Osteoblast (primary cell): ENCODE measurements at regions not wholly inside any gene's neighbourhood (a gene's known extent, or its start where the extent isn't known, plus 50 kb on each side); places are given as distances from the start of the nearest gene placed in this dataset.

ENCODE experiments used
- DNase-seq: peaks from one replicate; pipeline ENCODE4 v3.0.0; 2011; ENCODE audit warnings: low spot score, mixed read lengths; ENCODE audit not compliant: insufficient read length; ENCODE audit errors: missing footprints
- H2AFZ ChIP-seq: 2 replicates; pipeline ENCODE4 v1.6.0; 2011; ENCODE audit warnings: mild to moderate bottlenecking, low read length
- H3K27ac ChIP-seq: 2 replicates; pipeline ENCODE4 v1.5.1; 2011; ENCODE audit warnings: mild to moderate bottlenecking, low read depth, low read length, moderate library complexity
- H3K27me3 ChIP-seq: 2 replicates; pipeline ENCODE4 v1.6.0; 2012; ENCODE audit warnings: mild to moderate bottlenecking, control low read depth, inconsistent platforms, low read length, moderate library complexity; ENCODE audit not compliant: insufficient read depth
- H3K36me3 ChIP-seq: 2 replicates; pipeline ENCODE4 v1.5.1; 2011; ENCODE audit warnings: mild to moderate bottlenecking, low read length, control low read depth, moderate library complexity; ENCODE audit not compliant: insufficient read depth
- H3K4me1 ChIP-seq: 2 replicates; pipeline ENCODE4 v1.5.1; 2011; ENCODE audit warnings: mild to moderate bottlenecking, low read length, control low read depth, moderate library complexity; ENCODE audit not compliant: insufficient read depth
- H3K4me2 ChIP-seq: 2 replicates; pipeline ENCODE4 v1.6.0; 2011; ENCODE audit warnings: mild to moderate bottlenecking, low read length; ENCODE audit not compliant: insufficient read depth
- H3K4me3 ChIP-seq: fragments of 200-600 bp; sonication (generic); 3 replicates; pipeline ENCODE4 v1.5.1; 2012; ENCODE audit warnings: mild to moderate bottlenecking, low read length, inconsistent platforms; ENCODE audit not compliant: insufficient read depth
- H3K79me2 ChIP-seq: 2 replicates; pipeline ENCODE4 v1.6.0; 2012; ENCODE audit warnings: mild to moderate bottlenecking, low read length, control low read depth, inconsistent platforms; ENCODE audit not compliant: insufficient read depth
- H3K9me3 ChIP-seq: 2 replicates; pipeline ENCODE4 v1.5.1; 2011; ENCODE audit warnings: low read depth, low read length, control low read depth
- H4K20me1 ChIP-seq: 2 replicates; pipeline ENCODE4 v1.6.0; 2012; ENCODE audit warnings: mild to moderate bottlenecking, low read length, control low read depth; ENCODE audit not compliant: insufficient read depth
- TF ChIP-seq, protein P1 (sequence below): IDR thresholded peaks from 2 replicates; pipeline ENCODE4 v1.5.1; 2011; ENCODE audit warnings: mild to moderate bottlenecking, low read depth, low read length, moderate library complexity; ENCODE audit errors: extremely low read depth

DNA sequence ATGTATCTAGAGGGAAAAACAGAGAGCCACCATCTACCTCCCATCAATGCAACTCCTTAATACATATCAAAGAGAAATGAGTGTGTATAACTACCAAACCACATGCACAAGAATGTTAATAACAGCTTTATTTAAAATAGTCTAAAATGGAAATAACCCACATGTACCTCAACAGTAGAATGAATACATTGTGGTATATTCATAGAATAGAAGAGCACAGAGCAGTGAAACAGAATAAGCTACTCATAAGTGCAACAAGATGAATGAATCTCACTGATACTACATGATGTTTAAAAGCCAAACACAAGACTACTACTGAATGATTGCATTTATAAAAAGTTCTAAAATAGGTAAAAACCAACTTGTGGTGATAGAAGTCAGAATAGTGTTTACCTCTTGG, 232.5 kb downstream of the BTG1 start:
- H4K20me1 ChIP-seq, result no peaks in the 10 kb centered on the region
- no peaks in the 10 kb centered on the region for H3K9me3 ChIP-seq
- no peak overlapping the region for H2AFZ ChIP-seq
- TF ChIP-seq, protein P1, sequence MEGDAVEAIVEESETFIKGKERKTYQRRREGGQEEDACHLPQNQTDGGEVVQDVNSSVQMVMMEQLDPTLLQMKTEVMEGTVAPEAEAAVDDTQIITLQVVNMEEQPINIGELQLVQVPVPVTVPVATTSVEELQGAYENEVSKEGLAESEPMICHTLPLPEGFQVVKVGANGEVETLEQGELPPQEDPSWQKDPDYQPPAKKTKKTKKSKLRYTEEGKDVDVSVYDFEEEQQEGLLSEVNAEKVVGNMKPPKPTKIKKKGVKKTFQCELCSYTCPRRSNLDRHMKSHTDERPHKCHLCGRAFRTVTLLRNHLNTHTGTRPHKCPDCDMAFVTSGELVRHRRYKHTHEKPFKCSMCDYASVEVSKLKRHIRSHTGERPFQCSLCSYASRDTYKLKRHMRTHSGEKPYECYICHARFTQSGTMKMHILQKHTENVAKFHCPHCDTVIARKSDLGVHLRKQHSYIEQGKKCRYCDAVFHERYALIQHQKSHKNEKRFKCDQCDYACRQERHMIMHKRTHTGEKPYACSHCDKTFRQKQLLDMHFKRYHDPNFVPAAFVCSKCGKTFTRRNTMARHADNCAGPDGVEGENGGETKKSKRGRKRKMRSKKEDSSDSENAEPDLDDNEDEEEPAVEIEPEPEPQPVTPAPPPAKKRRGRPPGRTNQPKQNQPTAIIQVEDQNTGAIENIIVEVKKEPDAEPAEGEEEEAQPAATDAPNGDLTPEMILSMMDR, result no peak
- H3K4me3 ChIP-seq, result no peak overlapping the region
- no peaks in the 10 kb centered on the region for H3K36me3 ChIP-seq
- no peaks in the 10 kb centered on the region for H3K79me2 ChIP-seq
- H3K4me1 ChIP-seq, result no peaks in the 10 kb centered on the region
- H3K4me2 ChIP-seq, result no peak overlapping the region
- no peak for DNase-seq
- H3K27me3 ChIP-seq, result no peaks in the 10 kb centered on the region
- H3K27ac ChIP-seq, result no peak overlapping the region

DNA sequence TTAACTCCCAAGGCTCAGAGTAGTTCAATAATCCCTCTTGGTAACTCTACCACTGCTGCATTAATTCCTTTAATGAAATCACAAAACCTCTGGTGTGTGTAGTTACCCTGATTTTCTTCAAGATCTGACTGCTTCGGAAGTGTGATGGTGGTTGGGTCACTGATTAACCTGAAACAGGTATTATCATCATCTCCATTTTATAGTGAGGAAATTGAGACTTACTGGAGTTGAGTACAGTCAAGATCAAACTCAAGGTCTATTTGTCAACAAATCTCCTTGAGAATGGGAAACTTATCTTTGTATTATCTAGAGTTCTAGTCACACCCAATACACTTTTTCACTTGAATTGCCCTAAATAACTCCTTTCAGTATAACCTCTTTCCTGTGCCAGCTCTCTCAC, 233.5 kb downstream of the BTG1 start:
- H3K9me3 ChIP-seq, result no peaks in the 10 kb centered on the region
- no peak overlapping the region for H3K4me3 ChIP-seq
- H3K4me1 ChIP-seq, result no peaks in the 10 kb centered on the region
- H3K79me2 ChIP-seq, result no peaks in the 10 kb centered on the region
- no peaks in the 10 kb centered on the region for H4K20me1 ChIP-seq
- no peaks in the 10 kb centered on the region for H3K36me3 ChIP-seq
- no peak overlapping the region for H3K4me2 ChIP-seq
- no peak overlapping the region for H3K27ac ChIP-seq
- H3K27me3 ChIP-seq, result no peaks in the 10 kb centered on the region
- TF ChIP-seq, protein P1, result no peak
- no peak overlapping the region for H2AFZ ChIP-seq
- DNase-seq, result no peak

DNA sequence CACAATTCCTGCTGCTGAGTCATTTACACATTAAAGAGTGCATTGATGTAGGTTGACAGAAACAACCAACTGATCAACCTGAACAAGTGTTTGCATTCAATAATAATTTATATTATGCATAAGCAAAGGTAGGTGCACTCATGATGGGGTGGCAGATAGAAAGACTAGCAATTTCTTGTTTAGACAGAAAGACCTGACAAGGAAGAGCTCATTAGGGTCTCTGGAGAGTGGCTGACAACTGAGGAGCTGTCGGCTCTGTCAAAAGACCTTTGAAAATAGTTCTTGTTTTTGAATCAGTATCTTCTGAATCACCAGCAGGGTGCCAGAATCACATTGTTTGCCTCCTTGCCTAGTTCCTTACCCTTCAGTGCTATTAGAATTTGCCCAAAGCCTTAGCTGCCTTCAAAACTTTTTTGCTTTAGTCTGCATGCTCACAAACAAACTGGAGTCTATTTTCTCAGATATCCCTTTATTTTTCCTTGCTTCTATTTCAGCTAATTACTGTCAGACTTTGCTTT, 234.7 kb downstream of the BTG1 start:
- no peak overlapping the region for H2AFZ ChIP-seq
- H3K27me3 ChIP-seq, result no peaks in the 10 kb centered on the region
- no peaks in the 10 kb centered on the region for H3K36me3 ChIP-seq
- no peak for DNase-seq
- H4K20me1 ChIP-seq, result no peaks in the 10 kb centered on the region
- no peaks in the 10 kb centered on the region for H3K9me3 ChIP-seq
- no peaks in the 10 kb centered on the region for H3K79me2 ChIP-seq
- TF ChIP-seq, protein P1, result no peak
- no peak overlapping the region for H3K27ac ChIP-seq
- H3K4me3 ChIP-seq, result no peak overlapping the region
- no peak overlapping the region for H3K4me2 ChIP-seq
- H3K4me1 ChIP-seq, result no peaks in the 10 kb centered on the region

DNA sequence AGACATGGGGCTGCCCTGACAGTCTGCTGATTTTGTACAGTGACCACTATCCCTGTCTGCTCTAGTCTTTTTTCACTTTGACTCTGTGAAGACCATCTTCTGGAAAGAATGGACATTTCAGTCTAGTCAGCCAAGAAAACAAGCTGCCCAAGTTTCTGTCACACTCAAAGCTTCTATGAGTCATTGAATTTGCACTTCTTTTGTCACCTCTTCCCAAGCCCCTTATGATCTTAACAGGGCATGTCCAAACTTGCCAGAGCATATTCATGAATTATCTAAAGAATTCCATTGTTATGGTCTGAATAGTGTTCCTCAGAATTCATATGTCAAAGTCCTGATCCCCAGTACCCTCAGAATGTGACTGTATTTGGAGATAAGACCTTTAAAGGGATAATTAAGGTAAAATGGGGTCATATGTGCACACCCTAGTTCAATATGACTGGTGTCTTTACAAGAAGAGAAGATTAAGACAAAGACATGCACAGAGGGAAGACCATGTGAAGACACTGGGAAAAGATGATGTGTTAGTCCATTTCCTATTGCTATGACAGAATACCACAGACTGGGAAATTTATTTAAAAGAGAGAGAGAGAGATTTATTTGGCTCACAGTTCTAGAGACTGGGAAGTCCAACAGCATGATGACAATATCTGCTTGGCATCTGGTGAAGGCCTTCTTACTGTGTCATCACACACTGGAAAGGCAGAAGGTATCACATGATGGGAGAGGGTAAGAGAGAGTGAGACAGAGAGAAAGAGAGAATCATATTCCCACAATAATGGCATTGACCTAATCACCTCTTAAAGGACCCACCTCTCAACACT, 242.6 kb downstream of the BTG1 start:
- H3K27me3 ChIP-seq, result no peaks in the 10 kb centered on the region
- TF ChIP-seq, protein P1, result no peak
- H3K4me2 ChIP-seq, result no peak overlapping the region
- H3K36me3 ChIP-seq, result no peaks in the 10 kb centered on the region
- no peak for DNase-seq
- H2AFZ ChIP-seq, result peak overlapping the region; percentile 7
- no peaks in the 10 kb centered on the region for H3K79me2 ChIP-seq
- no peaks in the 10 kb centered on the region for H3K4me1 ChIP-seq
- H4K20me1 ChIP-seq, result no peaks in the 10 kb centered on the region
- H3K27ac ChIP-seq, result no peak overlapping the region
- H3K9me3 ChIP-seq, result no peaks in the 10 kb centered on the region
- no peak overlapping the region for H3K4me3 ChIP-seq
